ENCODE measurements at regions not wholly inside any gene's neighbourhood (a gene's known extent, or its start where the extent isn't known, plus 50 kb on each side); places are given as distances from the start of the nearest gene placed in this dataset.

DNA sequence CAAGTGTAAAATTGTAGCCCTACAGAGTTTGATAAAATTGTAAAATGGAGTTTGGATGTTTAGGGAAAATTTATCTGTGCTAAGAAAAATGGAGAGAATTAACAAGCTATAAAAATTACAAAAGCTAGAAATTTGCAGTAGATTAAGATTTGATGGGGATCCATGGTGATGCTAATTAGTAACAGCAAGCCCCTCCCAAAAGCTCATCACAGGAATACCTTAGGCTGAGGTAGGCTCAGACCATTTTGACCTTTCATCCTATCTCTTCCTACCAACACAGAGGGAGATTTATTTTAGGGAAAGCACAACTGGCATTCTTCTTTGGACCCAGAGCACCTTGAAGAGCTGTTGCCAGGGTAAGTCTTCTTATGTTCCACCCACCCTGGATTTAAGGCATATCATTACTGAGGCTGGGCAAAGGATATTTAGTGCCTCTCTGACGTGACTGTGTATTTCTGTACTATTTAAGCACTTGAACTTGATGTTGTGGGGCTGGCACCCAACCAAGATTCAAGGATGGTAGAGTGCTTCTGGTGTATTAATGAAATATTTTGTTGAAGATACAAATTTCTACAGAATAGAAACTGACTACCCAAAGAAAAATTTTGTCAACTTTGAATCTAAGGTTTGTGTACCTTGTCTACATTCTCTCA lies 70.8 kb upstream of the SLC39A10 start (continued):
- TF ChIP-seq, protein P1, sequence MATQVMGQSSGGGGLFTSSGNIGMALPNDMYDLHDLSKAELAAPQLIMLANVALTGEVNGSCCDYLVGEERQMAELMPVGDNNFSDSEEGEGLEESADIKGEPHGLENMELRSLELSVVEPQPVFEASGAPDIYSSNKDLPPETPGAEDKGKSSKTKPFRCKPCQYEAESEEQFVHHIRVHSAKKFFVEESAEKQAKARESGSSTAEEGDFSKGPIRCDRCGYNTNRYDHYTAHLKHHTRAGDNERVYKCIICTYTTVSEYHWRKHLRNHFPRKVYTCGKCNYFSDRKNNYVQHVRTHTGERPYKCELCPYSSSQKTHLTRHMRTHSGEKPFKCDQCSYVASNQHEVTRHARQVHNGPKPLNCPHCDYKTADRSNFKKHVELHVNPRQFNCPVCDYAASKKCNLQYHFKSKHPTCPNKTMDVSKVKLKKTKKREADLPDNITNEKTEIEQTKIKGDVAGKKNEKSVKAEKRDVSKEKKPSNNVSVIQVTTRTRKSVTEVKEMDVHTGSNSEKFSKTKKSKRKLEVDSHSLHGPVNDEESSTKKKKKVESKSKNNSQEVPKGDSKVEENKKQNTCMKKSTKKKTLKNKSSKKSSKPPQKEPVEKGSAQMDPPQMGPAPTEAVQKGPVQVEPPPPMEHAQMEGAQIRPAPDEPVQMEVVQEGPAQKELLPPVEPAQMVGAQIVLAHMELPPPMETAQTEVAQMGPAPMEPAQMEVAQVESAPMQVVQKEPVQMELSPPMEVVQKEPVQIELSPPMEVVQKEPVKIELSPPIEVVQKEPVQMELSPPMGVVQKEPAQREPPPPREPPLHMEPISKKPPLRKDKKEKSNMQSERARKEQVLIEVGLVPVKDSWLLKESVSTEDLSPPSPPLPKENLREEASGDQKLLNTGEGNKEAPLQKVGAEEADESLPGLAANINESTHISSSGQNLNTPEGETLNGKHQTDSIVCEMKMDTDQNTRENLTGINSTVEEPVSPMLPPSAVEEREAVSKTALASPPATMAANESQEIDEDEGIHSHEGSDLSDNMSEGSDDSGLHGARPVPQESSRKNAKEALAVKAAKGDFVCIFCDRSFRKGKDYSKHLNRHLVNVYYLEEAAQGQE (IDR thresholded peaks at IDR 0.05; ENCODE audit: low read depth, low read length), result no peak

DNA sequence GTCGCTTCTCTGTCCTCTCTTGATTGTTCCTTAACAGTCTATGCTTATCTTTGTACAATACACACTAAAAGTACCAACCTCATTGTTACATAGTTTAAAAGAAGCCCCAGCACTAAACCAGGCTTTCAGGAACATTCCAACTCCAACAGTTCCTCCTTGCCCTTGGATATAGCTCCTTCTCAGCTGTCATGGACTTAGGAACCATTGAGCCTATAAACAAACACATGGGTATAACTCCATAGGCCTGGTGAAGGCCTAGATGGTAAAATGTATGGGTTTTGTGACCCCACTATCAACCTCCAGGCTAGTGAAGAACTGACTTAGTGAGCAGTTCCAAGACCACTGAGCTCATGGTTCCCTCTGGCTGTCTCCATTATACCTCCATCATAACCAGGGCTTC lies 74.8 kb upstream of the SLC39A10 start:
- WGBS (ENCODE audit: insufficient coverage, insufficient replicate concordance, low lambda C conversion rate, missing lambda C conversion rate), result 76% methylated on average over 1 of the region's 1 CpG
- Histone ChIP-seq H3K79me2 (ENCODE audit: control insufficient read depth, insufficient read depth, low read length) (no peaks in the 10 kb centered on the region), H3K36me3 (ENCODE audit: control insufficient read depth in 2 of 2, insufficient read depth in 2 of 2, low read length in 1 of 2) (no peaks in the 10 kb centered on the region), H3K4me3 (no peak overlapping the region), H4K20me1 (ENCODE audit: control insufficient read depth, insufficient read depth) (no peaks in the 10 kb centered on the region), H3K9ac (ENCODE audit: control insufficient read depth, insufficient read depth, low read length) (no peak overlapping the region), H3K27me3 (replicated peaks in 1 of 2; ENCODE audit: control insufficient read depth in 2 of 2, insufficient read depth in 2 of 2, low read length in 1 of 2) (no peaks in the 10 kb centered on the region), H3K9me3 (replicated peaks; ENCODE audit: control insufficient read depth, insufficient read depth, low read length) (no peaks in the 10 kb centered on the region), H2AFZ (ENCODE audit: control insufficient read depth, low read depth, low read length) (no peak overlapping the region), H3K27ac (ENCODE audit: control insufficient read depth, insufficient read depth) (no peak overlapping the region), H3K4me1 (ENCODE audit: control insufficient read depth, insufficient read depth, low read length) (no peaks in the 10 kb centered on the region), H3K4me2 (ENCODE audit: control insufficient read depth, insufficient read depth) (no peak overlapping the region)
- RAD21 ChIA-PET (ENCODE audit: unreplicated experiment), result interaction anchor here (1.3 to 3.1 kb wide), 3 partner anchors 47 to 78 kb away, joined by 3 to 15 read pairs (median 14); partner anchors contain the start of gene SLC39A10
- intact Hi-C loops (cut with micrococcal nuclease; ENCODE audit: unreplicated experiment), result no loop called here
- TF ChIP-seq, protein P2, sequence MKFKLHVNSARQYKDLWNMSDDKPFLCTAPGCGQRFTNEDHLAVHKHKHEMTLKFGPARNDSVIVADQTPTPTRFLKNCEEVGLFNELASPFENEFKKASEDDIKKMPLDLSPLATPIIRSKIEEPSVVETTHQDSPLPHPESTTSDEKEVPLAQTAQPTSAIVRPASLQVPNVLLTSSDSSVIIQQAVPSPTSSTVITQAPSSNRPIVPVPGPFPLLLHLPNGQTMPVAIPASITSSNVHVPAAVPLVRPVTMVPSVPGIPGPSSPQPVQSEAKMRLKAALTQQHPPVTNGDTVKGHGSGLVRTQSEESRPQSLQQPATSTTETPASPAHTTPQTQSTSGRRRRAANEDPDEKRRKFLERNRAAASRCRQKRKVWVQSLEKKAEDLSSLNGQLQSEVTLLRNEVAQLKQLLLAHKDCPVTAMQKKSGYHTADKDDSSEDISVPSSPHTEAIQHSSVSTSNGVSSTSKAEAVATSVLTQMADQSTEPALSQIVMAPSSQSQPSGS (IDR thresholded peaks at IDR 0.05; ENCODE audit: low read length), result no peak
- TF ChIP-seq WRNIP1 (IDR thresholded peaks at IDR 0.05; ENCODE audit: borderline replicate concordance, low read depth, low read length), result no peak
- no peak for TF ChIP-seq CTCF (IDR thresholded peaks at IDR 0.05 in 2 of 3, conservative IDR thresholded peaks at IDR 0.05 in 1 of 3; ENCODE audit: control insufficient read depth in 2 of 3, extremely low read depth in 1 of 3, insufficient read depth in 1 of 3, low read depth in 3 of 3, low read length in 3 of 3)
- TF ChIP-seq KAT2A (conservative IDR thresholded peaks at IDR 0.05; ENCODE audit: control insufficient read depth, low read depth, low read length), result no peak
- TF ChIP-seq MYC (IDR thresholded peaks at IDR 0.05; ENCODE audit: insufficient read depth, insufficient read length, insufficient replicate concordance, low read length, severe bottlenecking), result no peak
- no peak for TF ChIP-seq HCFC1 (IDR thresholded peaks at IDR 0.05; ENCODE audit: low read length)
- no peak for TF ChIP-seq JUND (IDR thresholded peaks at IDR 0.05; ENCODE audit: low read depth, low read length)
- no peak for TF ChIP-seq ZNF217 (IDR thresholded peaks at IDR 0.05)
- no peak for TF ChIP-seq CBX3 (IDR thresholded peaks at IDR 0.05; ENCODE audit: borderline replicate concordance, low read depth)
- no peak for TF ChIP-seq SIX5 (IDR thresholded peaks at IDR 0.05; ENCODE audit: low read depth, low read length, severe bottlenecking)
- TF ChIP-seq CBFB (IDR thresholded peaks at IDR 0.05; ENCODE audit: low read depth), result no peak
- no peak for TF ChIP-seq SMC3 (IDR thresholded peaks at IDR 0.05; ENCODE audit: borderline replicate concordance, low read length)
- TF ChIP-seq, protein P3, sequence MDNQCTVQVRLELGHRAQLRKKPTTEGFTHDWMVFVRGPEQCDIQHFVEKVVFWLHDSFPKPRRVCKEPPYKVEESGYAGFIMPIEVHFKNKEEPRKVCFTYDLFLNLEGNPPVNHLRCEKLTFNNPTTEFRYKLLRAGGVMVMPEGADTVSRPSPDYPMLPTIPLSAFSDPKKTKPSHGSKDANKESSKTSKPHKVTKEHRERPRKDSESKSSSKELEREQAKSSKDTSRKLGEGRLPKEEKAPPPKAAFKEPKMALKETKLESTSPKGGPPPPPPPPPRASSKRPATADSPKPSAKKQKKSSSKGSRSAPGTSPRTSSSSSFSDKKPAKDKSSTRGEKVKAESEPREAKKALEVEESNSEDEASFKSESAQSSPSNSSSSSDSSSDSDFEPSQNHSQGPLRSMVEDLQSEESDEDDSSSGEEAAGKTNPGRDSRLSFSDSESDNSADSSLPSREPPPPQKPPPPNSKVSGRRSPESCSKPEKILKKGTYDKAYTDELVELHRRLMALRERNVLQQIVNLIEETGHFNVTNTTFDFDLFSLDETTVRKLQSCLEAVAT (IDR thresholded peaks at IDR 0.05), result no peak
- no TSS peak for BruUV-seq (replicated peaks)
- no peak for ATAC-seq
- SMC1A ChIA-PET (ENCODE audit: uncharacterized antibody, unreplicated experiment), result interaction anchor here (1.0 kb wide), 1 partner anchor 82 kb away, joined by 5 read pairs; no protein-coding TSS in a partner anchor
- in situ Hi-C loops (cut with MboI), result no loop called here
- DNase-seq (ENCODE audit: low read depth, low spot score), result no peak
- POLR2A ChIA-PET, result interaction anchor here (0.6 to 0.8 kb wide), 2 partner anchors 12 to 52 kb away, joined by 3 read pairs; no protein-coding TSS in a partner anchor
- CTCF ChIA-PET, result interaction anchor here (1.3 to 1.7 kb wide), 2 partner anchors 84 to 485 kb away, joined by 5 to 6 read pairs; no protein-coding TSS in a partner anchor
- FAIRE-seq, result no peak

Data from GM12878 (cell line).